Endothelial cell of umbilical vein (primary cell): ENCODE measurements at regions not wholly inside any gene's neighbourhood (a gene's known extent, or its start where the extent isn't known, plus 50 kb on each side); places are given as distances from the start of the nearest gene placed in this dataset.

Experiments
- BruUV-seq: library from RNA; stranded (reverse); fragments of 400-500 nt; replicated peaks from 2 replicates; lab custom pipeline; 2021; lab: Mats Ljungman, UMichigan
- CTCF ChIA-PET: fragments of 300-600, 350-600 bp; sonication (Branson Sonifier 250); formaldehyde crosslinking; loops from one replicate; lab custom pipeline; 2021; ENCODE audit warnings: antibody characterized with exemption, inconsistent platforms; lab: Charles Lee
- POLR2A ChIA-PET: fragments of 300-600, 350-600 bp; sonication (Branson Sonifier 250); formaldehyde crosslinking; loops from one replicate; lab custom pipeline; 2021; ENCODE audit warnings: antibody characterized with exemption, inconsistent platforms; lab: Charles Lee
- DNase-seq: peaks from one replicate; pipeline ENCODE4 v3.0.0-alpha.2; 2011; ENCODE audit warnings: low read depth, low spot score
- FAIRE-seq: peaks from 2 replicates; lab custom pipeline; 2011; peaks lifted over from hg19 to GRCh38; lab: Jason Lieb, UNC
- H2AFZ ChIP-seq: 2 replicates; pipeline ENCODE4 v1.6.0; 2012; ENCODE audit warnings: low read depth, low read length, control low read depth, inconsistent platforms
- H3K27ac ChIP-seq: 2 replicates; pipeline ENCODE4 v1.5.1; 2011; ENCODE audit warnings: low read depth, mild to moderate bottlenecking, control low read depth, low read length, moderate library complexity; ENCODE audit not compliant: insufficient read depth
- H3K27me3 ChIP-seq, 2 experiments: 2 replicates each; pipeline versions ENCODE4 v1.6.0 to v1.6.1; 2011; ENCODE audit warnings: low read length in 2 of 2, mixed read lengths in 1 of 2; ENCODE audit not compliant: control insufficient read depth in 2 of 2, insufficient read depth in 2 of 2
- H3K36me3 ChIP-seq, 2 experiments: 2 replicates in 1 of 2; 3 replicates in 1 of 2; pipeline ENCODE4 v1.5.1; 2011; ENCODE audit warnings: low read length in 2 of 2, mild to moderate bottlenecking in 1 of 2, moderate library complexity in 1 of 2; ENCODE audit not compliant: control insufficient read depth in 2 of 2, insufficient read depth in 2 of 2; ENCODE audit errors: extremely low read depth in 1 of 2
- H3K4me1 ChIP-seq: 3 replicates; pipeline ENCODE4 v1.5.1; 2011; ENCODE audit warnings: mild to moderate bottlenecking, low read length; ENCODE audit not compliant: control insufficient read depth, insufficient read depth; ENCODE audit errors: extremely low read depth
- H3K4me2 ChIP-seq: 2 replicates; pipeline ENCODE4 v1.6.1; 2011; ENCODE audit warnings: low read length, control low read depth, mixed read lengths; ENCODE audit not compliant: insufficient read depth
- H3K4me3 ChIP-seq, 3 experiments: fragments of 200-600 bp in 1 of 3; sonication (generic), shearing (Covaris generic) in 1 of 3; replicated peaks in 1 of 3; 2 replicates each; pipeline ENCODE4 v1.5.1; 2011 to 2016; ENCODE audit warnings: control low read depth in 3 of 3, low read length in 3 of 3, mild to moderate bottlenecking in 2 of 3, inconsistent platforms in 1 of 3, low read depth in 1 of 3, moderate library complexity in 1 of 3; ENCODE audit not compliant: insufficient read depth in 1 of 3
- H3K79me2 ChIP-seq: 2 replicates; pipeline ENCODE4 v1.6.0; 2012; ENCODE audit warnings: low read length, inconsistent platforms; ENCODE audit not compliant: control insufficient read depth, insufficient read depth
- H3K9ac ChIP-seq: replicated peaks from 2 replicates; pipeline ENCODE3; 2011; ENCODE audit warnings: low read length, control low read depth; ENCODE audit not compliant: insufficient read depth; ENCODE audit errors: extremely low read depth
- H3K9me1 ChIP-seq: replicated peaks from 3 replicates; pipeline ENCODE4 v1.6.0; 2011; ENCODE audit warnings: mild to moderate bottlenecking, low read length; ENCODE audit not compliant: control insufficient read depth, insufficient read depth; ENCODE audit errors: extremely low read depth
- H3K9me3 ChIP-seq: replicated peaks from 2 replicates; pipeline ENCODE4 v1.5.1; 2012; ENCODE audit warnings: low read length, inconsistent platforms; ENCODE audit not compliant: control insufficient read depth, insufficient read depth
- H4K20me1 ChIP-seq: replicated peaks from 2 replicates; pipeline ENCODE3; 2011; ENCODE audit warnings: mild to moderate bottlenecking, low read length; ENCODE audit not compliant: control insufficient read depth, insufficient read depth; ENCODE audit errors: extremely low read depth
- CTCF ChIP-seq, 2 donors: IDR thresholded peaks; 1 replicate in 1 of 2; 2 replicates in 1 of 2; pipeline ENCODE4 v1.5.1; 2011; ENCODE audit warnings: low read length in 2 of 2, mild to moderate bottlenecking in 2 of 2, moderate library complexity in 2 of 2, control low read depth in 1 of 2, inconsistent platforms in 1 of 2, low read depth in 1 of 2; ENCODE audit not compliant: insufficient read depth in 1 of 2; ENCODE audit errors: extremely low read depth in 1 of 2
- EZH2 ChIP-seq: IDR thresholded peaks from 2 replicates; pipeline ENCODE4 v1.6.1; 2012; ENCODE audit warnings: borderline replicate concordance, low read depth, mild to moderate bottlenecking, moderate library complexity, low read length, inconsistent platforms; ENCODE audit not compliant: severe bottlenecking
- FOS ChIP-seq: IDR thresholded peaks from 2 replicates; pipeline ENCODE4 v1.6.1; 2011; ENCODE audit warnings: mild to moderate bottlenecking, low read length, moderate library complexity, borderline replicate concordance; ENCODE audit not compliant: insufficient read depth
- GATA2 ChIP-seq: IDR thresholded peaks from 2 replicates; pipeline ENCODE4 v1.7.0; 2011; ENCODE audit warnings: low read depth, mild to moderate bottlenecking, moderate library complexity, mixed read lengths, low read length; ENCODE audit not compliant: insufficient read length, insufficient read depth
- JUN ChIP-seq: IDR thresholded peaks from 2 replicates; pipeline ENCODE4 v1.6.1; 2011; ENCODE audit warnings: borderline replicate concordance, low read depth; ENCODE audit not compliant: insufficient read length, insufficient read depth
- MAX ChIP-seq: IDR thresholded peaks from 2 replicates; pipeline ENCODE4 v1.6.1; 2011; ENCODE audit not compliant: insufficient read depth, insufficient read length
- MYC ChIP-seq: IDR thresholded peaks from one replicate; pipeline ENCODE4 v1.6.1; 2011; ENCODE audit warnings: mild to moderate bottlenecking, low read depth, low read length
- POLR2A ChIP-seq: IDR thresholded peaks from 2 replicates; pipeline ENCODE4 v1.6.1; 2012; ENCODE audit warnings: low read depth, mild to moderate bottlenecking, control low read depth, low read length
- POLR2AphosphoS5 ChIP-seq: IDR thresholded peaks from 2 replicates; pipeline ENCODE4 v1.6.1; 2012; ENCODE audit warnings: low read depth, mild to moderate bottlenecking, control low read depth, low read length, moderate library complexity; ENCODE audit not compliant: insufficient read depth
- dilution Hi-C: fragments of 300-500 bp; cut with MboI; formaldehyde crosslinking; loops from one replicate; pipeline ENCODE4 v1.15.0; 2019; ENCODE audit warnings: low sequenced_read_pairs; ENCODE audit not compliant: extremely low pct_ligation_motif_present
- intact Hi-C: fragments of 100-400 bp; cut with micrococcal nuclease; formaldehyde crosslinking; loops from one replicate; pipeline ENCODE4 v1.10.0; 2022

GRCh38 chr6:119873107-119873506 is 523.5 kb upstream of the MAN1A1 start:
- dilution Hi-C loops: no loop called here
- H3K4me1 ChIP-seq: no peaks in the 10 kb centered on the region

More at GRCh38 chr6:119873107-119873506, 523.5 kb upstream of the MAN1A1 start:
- no peaks in the 10 kb centered on the region for H4K20me1 ChIP-seq
- H3K9ac ChIP-seq: no peak overlapping the region
- H2AFZ ChIP-seq: no peak overlapping the region
- no peaks in the 10 kb centered on the region for H3K79me2 ChIP-seq
- no peaks in the 10 kb centered on the region for H3K27me3 ChIP-seq
- intact Hi-C loops: no loop called here
- no peaks in the 10 kb centered on the region for H3K9me1 ChIP-seq
- CTCF ChIA-PET: no interaction called here
- no peaks in the 10 kb centered on the region for H3K9me3 ChIP-seq
- DNase-seq (no peak), FAIRE-seq (no peak)
- TF ChIP-seq POLR2A (no peak), JUN (no peak), POLR2AphosphoS5 (no peak), CTCF (IDR thresholded peaks at IDR 0.05; ENCODE audit: extremely low read depth in 1 of 2, insufficient read depth in 1 of 2, low read depth in 1 of 2, low read length in 2 of 2) (no peak), MAX (no peak), EZH2 (no peak), MYC (no peak), GATA2 (no peak), FOS (no peak)
- no peak overlapping the region for H3K4me3 ChIP-seq
- H3K27ac ChIP-seq: no peak overlapping the region
- no peak overlapping the region for H3K4me2 ChIP-seq
- POLR2A ChIA-PET: no interaction called here
- BruUV-seq: no TSS peak
- no peaks in the 10 kb centered on the region for H3K36me3 ChIP-seq
